ENCODE measurements at regions not wholly inside any gene's neighbourhood (a gene's known extent, or its start where the extent isn't known, plus 50 kb on each side); places are given as distances from the start of the nearest gene placed in this dataset.

GRCh38 chr12:93273834-93274564, 103.7 kb upstream of the NUDT4 start:
- no peak for TF ChIP-seq POLR2A (IDR thresholded peaks at IDR 0.05)
- TF ChIP-seq CTCF (IDR thresholded peaks at IDR 0.05) = no peak
- no peak for TF ChIP-seq POLR2AphosphoS5 (IDR thresholded peaks at IDR 0.05)

GRCh38 chr12:93274937-93275336, 102.8 kb upstream of the NUDT4 start:
- H3K36me3 ChIP-seq = no peaks in the 10 kb centered on the region
- intact Hi-C loops (cut with DNase I) = no loop called here
- H3K9me3 ChIP-seq = no peaks in the 10 kb centered on the region
- no peak overlapping the region for H3K4me3 ChIP-seq
- TF ChIP-seq CTCF (IDR thresholded peaks at IDR 0.05) (no peak), POLR2AphosphoS5 (IDR thresholded peaks at IDR 0.05) (no peak), POLR2A (IDR thresholded peaks at IDR 0.05) (no peak)
- no peak overlapping the region for H3K27ac ChIP-seq
- no peaks in the 10 kb centered on the region for H3K4me1 ChIP-seq (replicated peaks)
- no peak for DNase-seq (ENCODE audit: low spot score)
- 83% methylated on average over 9 of the region's 9 CpGs for WGBS
- H3K27me3 ChIP-seq (replicated peaks; ENCODE audit: insufficient read depth) = no peaks in the 10 kb centered on the region

More at GRCh38 chr12:93273834-93274564, 103.7 kb upstream of the NUDT4 start:
- Histone ChIP-seq H3K27me3 (replicated peaks; ENCODE audit: insufficient read depth) (no peaks in the 10 kb centered on the region), H3K4me1 (replicated peaks) (no peaks in the 10 kb centered on the region), H3K9me3 (no peaks in the 10 kb centered on the region), H3K36me3 (no peaks in the 10 kb centered on the region), H3K4me3 (no peak overlapping the region), H3K27ac (no peak overlapping the region)
- intact Hi-C loops (cut with DNase I) = no loop called here
- 37% methylated on average over 8 of the region's 8 CpGs for WGBS
- no peak for DNase-seq (ENCODE audit: low spot score)

GRCh38 chr12:93275589-93275988, 102.1 kb upstream of the NUDT4 start:
- intact Hi-C loops (cut with DNase I) = no loop called here
- H3K4me3 ChIP-seq = no peak overlapping the region
- H3K4me1 ChIP-seq (replicated peaks) = no peaks in the 10 kb centered on the region
- H3K27me3 ChIP-seq (replicated peaks; ENCODE audit: insufficient read depth) = no peaks in the 10 kb centered on the region
- no peaks in the 10 kb centered on the region for H3K36me3 ChIP-seq
- H3K9me3 ChIP-seq = no peaks in the 10 kb centered on the region
- WGBS = 95% methylated on average over 7 of the region's 7 CpGs
- TF ChIP-seq CTCF (IDR thresholded peaks at IDR 0.05) (no peak), POLR2AphosphoS5 (IDR thresholded peaks at IDR 0.05) (no peak), POLR2A (IDR thresholded peaks at IDR 0.05) (no peak)
- no peak for DNase-seq (ENCODE audit: low spot score)
- no peak overlapping the region for H3K27ac ChIP-seq

- DNase-seq (ENCODE audit: low spot score) = no peak
- Histone ChIP-seq H3K4me3 (no peak overlapping the region), H3K27me3 (replicated peaks; ENCODE audit: insufficient read depth) (no peaks in the 10 kb centered on the region), H3K36me3 (no peaks in the 10 kb centered on the region), H3K27ac (no peak overlapping the region), H3K9me3 (no peaks in the 10 kb centered on the region), H3K4me1 (replicated peaks) (no peaks in the 10 kb centered on the region)
- 30% methylated on average over 2 of the region's 2 CpGs for WGBS
- TF ChIP-seq POLR2AphosphoS5 (IDR thresholded peaks at IDR 0.05) = no peak
- TF ChIP-seq POLR2A (IDR thresholded peaks at IDR 0.05) = no peak
- TF ChIP-seq CTCF (IDR thresholded peaks at IDR 0.05) = no peak
- intact Hi-C loops (cut with DNase I) = no loop called here
Observed at GRCh38 chr12:93279565-93280412, 97.9 kb upstream of the NUDT4 start.
